ENCODE measurements at regions not wholly inside any gene's neighbourhood (a gene's known extent, or its start where the extent isn't known, plus 50 kb on each side); places are given as distances from the start of the nearest gene placed in this dataset.

DNA sequence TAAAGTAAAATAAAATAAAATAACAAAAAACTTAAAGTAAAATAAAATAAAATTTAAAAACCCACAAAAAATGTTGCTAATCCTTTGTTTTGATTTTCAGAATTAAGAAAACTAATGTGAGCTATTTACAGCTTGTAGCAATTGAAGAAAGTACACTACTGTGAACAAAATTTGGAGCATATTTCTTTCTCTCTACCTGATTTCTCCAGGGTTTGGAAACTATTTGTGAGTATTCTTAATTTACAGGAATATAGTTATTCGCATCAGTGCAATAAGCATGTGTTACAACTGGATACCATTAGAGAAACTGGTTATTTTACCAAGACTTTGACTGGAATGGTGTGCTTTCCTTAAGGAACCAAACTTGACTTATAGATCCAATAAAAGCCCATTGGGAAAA lies 86.1 kb upstream of the CNOT2 start:
- DNase-seq, result no peak

- DNase-seq, result no peak
These were observed 77.8 kb upstream of the CNOT2 start for GRCh38 chr12:70165450-70165849.

GRCh38 chr12:70176290-70176689 lies 66.9 kb upstream of the CNOT2 start:
- DNase-seq, result no peak

DNA sequence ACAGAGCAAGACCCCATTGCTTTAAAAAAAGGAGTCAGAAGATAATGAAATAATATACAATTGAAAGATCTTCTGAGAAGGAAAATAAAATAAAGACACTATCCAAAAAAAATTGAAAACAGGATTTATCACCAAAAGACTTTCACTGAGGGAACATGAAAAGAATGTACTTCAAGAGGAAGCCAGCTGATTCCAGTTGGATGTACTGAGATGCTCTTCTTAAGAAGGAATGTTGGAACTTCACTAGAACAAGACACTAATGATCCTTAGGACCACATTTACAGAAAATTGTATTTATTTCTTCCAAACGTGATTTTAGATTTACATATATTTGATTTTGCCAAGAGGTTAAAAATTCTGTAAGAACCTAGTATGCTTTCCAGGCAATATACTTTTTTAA lies 65.6 kb upstream of the CNOT2 start:
- no peak for DNase-seq

GRCh38 chr12:70178038-70178437 lies 65.2 kb upstream of the CNOT2 start:
- DNase-seq, result peak in 3 of 14 donors; percentile 5 to 98 (median 8)

GRCh38 chr12:70180130-70180529 lies 63.1 kb upstream of the CNOT2 start:
- DNase-seq, result peak in 12 of 14 donors; percentile 7 to 77 (median 36)

GRCh38 chr12:70185301-70185700 lies 57.9 kb upstream of the CNOT2 start:
- peak in 1 of 14 donors; percentile 27 for DNase-seq

DNA sequence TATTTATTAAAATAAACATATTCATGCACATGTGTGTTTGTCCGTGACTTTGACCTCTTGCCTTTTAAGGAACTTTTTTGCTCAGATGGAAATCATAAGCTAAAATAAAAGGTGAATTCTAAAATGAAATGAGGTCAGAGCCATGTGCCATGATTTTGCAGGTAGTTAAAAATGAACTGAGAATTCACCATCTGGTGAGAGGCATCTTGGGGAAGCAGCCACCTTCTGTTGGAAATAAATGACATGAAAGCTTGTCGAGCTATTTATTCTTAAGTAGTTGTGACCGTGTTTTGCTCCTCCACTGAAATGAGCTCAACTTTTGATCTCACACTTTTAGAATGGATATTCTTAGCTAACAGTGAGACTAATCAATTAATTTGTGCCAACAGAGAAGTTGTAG lies 56.8 kb upstream of the CNOT2 start:
- peak in 1 of 14 donors; percentile 90 for DNase-seq

DNA sequence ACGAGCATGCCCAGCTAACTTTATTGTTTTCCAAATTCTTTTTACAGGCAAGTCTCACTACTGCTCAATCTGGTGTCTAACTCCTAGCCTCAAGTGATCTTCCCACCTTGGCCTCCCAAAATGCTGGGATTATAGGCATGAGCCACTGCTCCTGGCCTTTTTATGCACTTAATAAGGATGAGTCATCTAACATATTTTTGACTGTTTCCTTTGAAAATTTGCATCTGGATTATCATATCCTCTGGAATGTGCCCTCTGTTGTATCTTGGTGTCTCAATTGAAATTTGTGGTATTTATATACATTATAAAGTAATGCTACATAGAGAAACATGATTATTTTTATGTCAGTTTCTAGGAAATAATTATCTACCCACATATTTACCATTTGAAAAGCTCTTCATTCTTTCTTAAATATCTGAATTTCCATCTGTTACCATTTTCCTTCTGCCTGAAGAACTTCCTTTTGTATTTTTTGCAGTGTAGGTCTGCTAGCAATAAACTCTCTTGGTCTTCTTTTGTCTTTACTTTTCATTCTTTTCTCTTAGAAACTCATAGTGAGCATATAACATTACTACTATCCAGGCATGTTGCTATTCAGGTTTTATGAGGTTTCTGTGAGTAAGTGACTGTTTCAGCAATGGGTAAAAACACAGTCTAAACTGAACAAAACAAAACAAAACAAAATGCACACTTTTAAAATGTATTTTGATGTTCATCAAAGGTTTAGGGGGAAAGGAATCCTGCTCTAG lies 52.8 kb upstream of the CNOT2 start:
- no peak for DNase-seq
